ENCODE measurements at regions not wholly inside any gene's neighbourhood (a gene's known extent, or its start where the extent isn't known, plus 50 kb on each side); places are given as distances from the start of the nearest gene placed in this dataset.

DNA sequence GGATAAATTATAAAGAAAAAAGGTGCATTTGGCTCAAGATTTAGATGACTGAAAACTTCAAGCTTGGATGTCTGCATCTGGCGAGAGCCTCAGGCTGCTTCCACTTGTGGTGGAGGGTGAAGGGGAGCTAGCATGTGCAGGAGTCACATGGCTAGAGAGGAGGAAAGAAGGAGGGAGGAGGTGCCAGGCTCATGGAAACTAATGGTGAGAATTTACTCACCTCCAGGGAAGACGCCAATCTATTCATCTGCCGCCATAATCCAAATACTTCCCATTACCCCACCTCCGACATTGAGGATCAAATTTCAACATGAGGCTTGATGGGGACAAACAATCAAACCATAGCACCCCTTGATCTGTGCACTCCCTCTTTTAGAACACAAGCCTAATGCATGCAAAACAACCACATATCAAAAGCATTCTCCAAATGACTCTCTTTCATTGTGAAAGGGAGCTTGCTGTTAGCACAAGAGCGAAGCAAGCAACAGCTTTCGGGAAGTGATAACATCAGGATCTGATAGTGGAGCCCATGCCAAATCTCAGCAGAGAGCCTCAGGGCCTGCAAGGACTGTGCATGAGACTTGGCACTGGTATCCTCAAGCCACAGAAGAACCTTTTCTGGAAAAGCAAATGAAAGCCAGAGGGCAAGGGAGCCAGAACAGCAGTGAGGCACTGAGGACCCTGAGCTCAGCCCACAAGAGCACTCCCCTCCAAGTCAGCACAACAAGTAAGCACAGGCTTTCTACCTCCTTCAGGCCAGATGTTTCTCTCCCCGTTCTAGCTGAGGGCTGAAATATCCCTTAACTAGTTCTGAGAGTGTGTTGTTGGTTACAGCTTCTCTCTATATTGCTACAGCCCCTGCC lies 50.2 kb upstream of the THBS1 start:
- Histone ChIP-seq H3K4me3 (no peak overlapping the region), H3K27ac (no peak overlapping the region), H3K4me1 (no peaks in the 10 kb centered on the region), H3K9me3 (no peaks in the 10 kb centered on the region), H3K27me3 (no peaks in the 10 kb centered on the region), H3K36me3 (no peaks in the 10 kb centered on the region)
- DNase-seq, result no peak
- TF ChIP-seq POLR2AphosphoS5 (IDR thresholded peaks at IDR 0.05) (no peak), EP300 (IDR thresholded peaks at IDR 0.05; ENCODE audit: low read depth) (no peak), POLR2A (IDR thresholded peaks at IDR 0.05) (no peak)
- TF ChIP-seq, protein P1, sequence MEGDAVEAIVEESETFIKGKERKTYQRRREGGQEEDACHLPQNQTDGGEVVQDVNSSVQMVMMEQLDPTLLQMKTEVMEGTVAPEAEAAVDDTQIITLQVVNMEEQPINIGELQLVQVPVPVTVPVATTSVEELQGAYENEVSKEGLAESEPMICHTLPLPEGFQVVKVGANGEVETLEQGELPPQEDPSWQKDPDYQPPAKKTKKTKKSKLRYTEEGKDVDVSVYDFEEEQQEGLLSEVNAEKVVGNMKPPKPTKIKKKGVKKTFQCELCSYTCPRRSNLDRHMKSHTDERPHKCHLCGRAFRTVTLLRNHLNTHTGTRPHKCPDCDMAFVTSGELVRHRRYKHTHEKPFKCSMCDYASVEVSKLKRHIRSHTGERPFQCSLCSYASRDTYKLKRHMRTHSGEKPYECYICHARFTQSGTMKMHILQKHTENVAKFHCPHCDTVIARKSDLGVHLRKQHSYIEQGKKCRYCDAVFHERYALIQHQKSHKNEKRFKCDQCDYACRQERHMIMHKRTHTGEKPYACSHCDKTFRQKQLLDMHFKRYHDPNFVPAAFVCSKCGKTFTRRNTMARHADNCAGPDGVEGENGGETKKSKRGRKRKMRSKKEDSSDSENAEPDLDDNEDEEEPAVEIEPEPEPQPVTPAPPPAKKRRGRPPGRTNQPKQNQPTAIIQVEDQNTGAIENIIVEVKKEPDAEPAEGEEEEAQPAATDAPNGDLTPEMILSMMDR (IDR thresholded peaks at IDR 0.05), result no peak
- in situ Hi-C loops (cut with MboI; ENCODE audit: low pct_ligation_motif_present in 1 of 4, low pct_unique_long_range_greater_than_20kb in 1 of 4, low sequenced_read_pairs in 3 of 4) (no loop called here), intact Hi-C loops (cut with DNase I; ENCODE audit: low total_unique reads) (no loop called here)
- WGBS, 2 donors (ENCODE audit: low coverage in 1 of 2), result 89 to 93% methylated on average over 4 to 7 of the region's 7 CpGs

All from transverse colon (tissue), 4 donors.